A204.1 (cell line): ENCODE measurements at regions not wholly inside any gene's neighbourhood (a gene's known extent, or its start where the extent isn't known, plus 50 kb on each side); places are given as distances from the start of the nearest gene placed in this dataset.

Experiments used
- FAIRE-seq: peaks from 2 replicates; lab custom pipeline; 2012; peaks lifted over from hg19 to GRCh38; lab: Jason Lieb, UNC

DNA sequence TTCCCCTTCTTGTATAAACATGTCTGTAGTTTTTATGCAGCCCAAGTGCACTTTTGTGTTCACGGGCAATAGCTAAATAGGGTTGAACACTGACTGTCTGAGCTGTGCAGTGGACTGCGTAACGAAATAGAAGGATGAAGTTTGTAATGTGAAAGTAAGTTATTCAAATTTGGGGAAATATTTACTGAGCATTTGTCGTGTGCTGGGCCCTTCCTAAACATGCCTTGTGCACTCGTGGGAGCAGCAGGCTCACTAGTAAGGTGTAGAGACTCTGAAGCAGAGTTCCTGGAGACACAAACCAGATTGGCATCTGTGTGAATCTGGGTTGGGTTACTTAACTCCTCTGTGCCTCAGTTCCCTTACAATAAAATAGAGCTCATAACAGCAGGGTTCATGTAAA is 51.7 kb upstream of the C1QTNF7 start:
- FAIRE-seq = no peak

DNA sequence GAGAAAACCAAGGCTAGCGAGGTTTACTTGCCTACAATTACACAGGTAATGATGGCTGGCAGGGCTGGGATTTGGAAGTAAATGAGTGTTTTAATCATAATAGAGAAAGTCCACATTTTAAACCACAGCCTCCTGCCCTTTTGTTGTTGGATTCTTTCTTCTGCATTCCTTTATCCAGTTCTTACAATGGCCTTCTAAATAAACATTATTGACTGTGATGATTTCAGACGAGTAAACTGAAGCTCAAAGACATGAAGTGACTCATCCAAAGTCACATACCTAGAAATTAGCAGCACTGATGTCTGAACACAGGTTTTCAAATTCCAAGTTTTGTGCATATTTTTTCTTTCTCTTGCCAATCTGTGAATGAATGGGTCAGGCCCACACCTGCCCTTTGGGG is 51.2 kb upstream of the C1QTNF7 start:
- FAIRE-seq = no peak
